Hypothalamus (tissue), 51 donors: ENCODE measurements at regions not wholly inside any gene's neighbourhood (a gene's known extent, or its start where the extent isn't known, plus 50 kb on each side); places are given as distances from the start of the nearest gene placed in this dataset.
"Not testable (repeated sequence)": the region's sequence is repeated elsewhere in the genome, so short reads cannot be mapped to it uniquely, and the experiment has no call there.

Source experiments
- DNase-seq, 51 donors: peaks; one replicate each; lab custom pipeline; 2025; lab: John Stamatoyannopoulos, UW

DNA sequence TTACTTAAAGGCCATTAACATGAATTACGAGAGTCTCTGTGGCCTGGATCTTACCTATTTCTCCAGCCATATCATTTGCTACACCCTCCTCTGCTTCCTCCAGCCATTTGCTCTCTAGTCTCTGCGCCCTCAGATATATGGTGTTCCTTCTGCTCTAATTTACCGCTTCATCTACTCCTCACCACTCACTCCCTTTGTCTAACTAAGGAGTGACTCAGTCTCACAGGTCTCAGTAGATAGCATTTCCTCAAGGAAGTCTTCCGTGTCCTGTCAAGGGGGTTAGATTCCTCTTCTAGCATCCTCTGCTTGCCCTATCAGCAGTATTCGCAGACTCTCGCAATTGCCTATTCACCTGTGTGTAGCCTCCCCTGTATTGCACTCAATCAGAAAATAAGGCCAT lies 892.1 kb upstream of the INTU start:
- no peak for DNase-seq

DNA sequence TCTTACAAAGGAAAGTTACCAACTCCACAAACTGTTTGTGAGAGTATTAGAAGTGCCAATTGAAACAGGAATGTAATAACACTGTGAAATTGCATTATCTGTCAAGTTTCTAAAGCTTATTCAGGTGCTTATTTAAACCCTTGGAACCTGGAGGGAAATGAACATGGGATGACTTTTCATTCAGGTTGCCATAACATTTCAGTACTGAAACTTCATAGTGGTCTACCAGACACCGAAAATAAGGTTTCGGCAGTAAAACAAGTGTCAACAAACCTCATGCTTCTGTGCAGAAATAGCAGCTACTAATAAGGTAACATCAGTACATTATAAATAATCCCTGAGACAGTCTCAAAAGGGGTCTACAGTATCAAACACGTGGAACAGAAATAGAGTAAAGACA lies 890.7 kb upstream of the INTU start:
- DNase-seq: no peak

DNA sequence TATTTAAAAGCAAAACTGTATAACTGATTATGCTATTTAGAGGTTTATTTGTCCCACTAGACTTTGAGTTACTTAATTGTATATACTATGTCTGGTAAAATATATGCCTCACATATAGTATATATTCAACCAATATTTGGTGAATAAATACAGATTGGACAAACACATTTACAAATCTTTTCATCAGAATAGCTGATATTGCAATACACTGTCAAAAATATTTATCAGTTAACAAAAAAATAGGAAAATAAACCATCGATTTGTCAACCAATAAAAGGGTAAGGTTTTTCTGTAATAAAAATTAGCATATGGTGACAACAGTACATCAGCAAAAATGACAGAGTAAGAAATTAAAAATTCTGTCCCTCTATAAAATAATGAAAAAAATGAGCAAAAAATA lies 889.9 kb upstream of the INTU start:
- no peak for DNase-seq

DNA sequence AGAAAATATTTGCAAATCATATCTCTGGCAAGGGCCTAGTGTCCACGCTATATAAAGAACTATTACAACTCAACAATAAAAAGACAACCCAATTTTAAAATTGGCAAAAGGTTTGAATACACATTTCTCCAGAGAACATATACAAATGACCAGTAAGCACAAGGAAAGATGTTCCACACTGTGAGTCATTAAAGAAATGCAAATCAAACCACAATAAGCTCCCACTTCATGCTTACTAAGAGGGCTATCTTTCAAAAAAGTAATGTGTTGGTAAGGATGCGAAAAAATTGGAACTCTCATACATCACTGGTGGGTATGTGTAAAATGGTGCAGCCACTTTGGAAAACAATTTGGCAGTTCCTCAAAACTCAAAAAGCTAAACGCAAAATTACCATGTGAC lies 884.0 kb upstream of the INTU start:
- DNase-seq: no peak

DNA sequence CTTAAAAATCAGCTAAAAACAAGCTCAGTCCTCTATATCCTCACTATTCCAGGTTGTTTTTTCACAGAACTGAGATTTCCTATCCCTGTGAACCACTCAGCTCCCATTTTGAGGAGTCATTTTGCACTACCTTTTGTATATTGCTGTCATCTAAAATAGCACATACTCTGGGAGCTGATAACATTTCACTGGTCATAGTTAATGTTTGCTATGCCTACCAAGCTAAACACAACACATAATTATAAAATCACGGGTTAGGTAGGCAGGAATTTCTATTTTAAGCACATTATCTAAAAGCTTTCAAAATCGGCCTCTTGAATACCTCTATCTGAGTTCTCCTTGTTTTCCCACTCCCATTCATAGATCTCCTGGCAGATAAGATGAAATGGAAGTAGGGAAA lies 882.0 kb upstream of the INTU start:
- no peak for DNase-seq

DNA sequence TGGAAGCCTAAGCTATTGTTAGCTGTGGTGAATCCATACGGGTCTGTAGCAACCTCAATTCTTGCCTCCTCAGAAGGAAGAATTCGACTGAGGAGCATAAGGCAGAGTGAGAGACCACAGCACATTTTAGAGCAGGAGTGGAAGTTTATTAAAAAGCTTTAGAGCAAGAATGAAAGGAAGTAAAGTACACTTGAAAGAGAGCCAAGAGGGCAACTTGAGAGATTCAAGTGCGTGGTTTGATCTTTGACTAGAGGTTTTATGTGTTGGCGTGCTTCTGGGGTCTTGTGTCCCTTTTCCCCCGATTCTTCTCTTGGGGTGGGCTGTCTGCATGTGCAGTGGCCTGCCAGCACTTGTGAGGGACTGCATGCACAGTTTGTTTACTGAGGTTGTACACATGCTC lies 880.6 kb upstream of the INTU start:
- no peak for DNase-seq

DNA sequence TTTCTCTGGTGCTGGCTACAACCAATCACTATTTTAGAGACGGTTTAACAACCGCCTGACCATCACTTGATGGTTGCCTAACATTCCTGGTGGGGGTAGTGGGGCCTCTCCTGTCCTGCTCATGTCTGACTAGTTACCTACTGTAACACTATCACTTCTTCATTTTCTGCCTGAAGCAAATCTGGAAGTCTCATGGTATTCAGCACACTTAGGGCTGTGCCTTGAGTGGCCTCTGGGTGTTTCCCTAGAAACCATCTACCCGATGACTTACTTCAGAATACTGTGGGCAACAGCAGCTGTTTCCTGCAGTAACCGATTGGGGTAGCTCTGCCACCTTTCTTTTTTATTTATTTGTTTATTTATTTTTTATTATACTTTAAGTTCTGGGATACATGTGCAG lies 880.1 kb upstream of the INTU start:
- DNase-seq: no peak

DNA sequence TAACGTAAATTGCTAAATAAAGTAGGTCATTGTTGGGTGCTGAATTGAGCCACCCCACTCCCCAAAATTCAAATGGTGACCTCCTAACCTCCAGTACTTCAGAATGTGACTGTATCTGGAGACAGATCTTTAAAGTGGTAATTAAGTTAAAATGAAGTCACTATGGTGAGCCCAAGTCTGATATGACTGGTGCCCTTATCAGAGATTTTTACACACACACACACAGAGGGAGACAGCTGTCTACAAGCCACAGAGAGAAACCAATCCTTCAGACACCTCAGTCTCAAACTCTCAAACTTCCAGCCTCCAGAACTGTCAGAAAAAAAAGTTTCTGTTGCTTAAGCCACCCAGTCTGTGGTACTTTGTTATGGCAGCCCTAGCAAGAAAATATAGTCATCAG lies 879.2 kb upstream of the INTU start:
- no peak for DNase-seq

DNA sequence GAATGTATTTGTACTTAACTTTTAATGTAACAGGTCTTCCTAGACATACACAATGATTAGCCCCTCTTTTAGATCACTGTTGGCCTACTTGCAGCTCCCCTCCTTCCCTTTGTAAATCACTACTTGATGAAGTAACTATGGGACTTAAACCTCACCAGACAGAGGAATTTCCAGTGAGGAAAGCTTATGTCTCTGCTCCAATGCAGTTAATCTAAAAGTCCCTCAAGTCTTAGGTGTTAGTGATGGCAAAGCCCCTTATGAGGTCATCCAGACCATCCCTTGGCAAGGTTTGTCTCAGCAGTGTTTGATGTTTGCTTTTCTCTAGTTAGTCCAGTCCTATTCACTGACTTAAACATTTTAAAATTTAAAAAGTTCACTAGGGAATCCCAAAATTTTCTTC lies 877.3 kb upstream of the INTU start:
- DNase-seq: no peak

DNA sequence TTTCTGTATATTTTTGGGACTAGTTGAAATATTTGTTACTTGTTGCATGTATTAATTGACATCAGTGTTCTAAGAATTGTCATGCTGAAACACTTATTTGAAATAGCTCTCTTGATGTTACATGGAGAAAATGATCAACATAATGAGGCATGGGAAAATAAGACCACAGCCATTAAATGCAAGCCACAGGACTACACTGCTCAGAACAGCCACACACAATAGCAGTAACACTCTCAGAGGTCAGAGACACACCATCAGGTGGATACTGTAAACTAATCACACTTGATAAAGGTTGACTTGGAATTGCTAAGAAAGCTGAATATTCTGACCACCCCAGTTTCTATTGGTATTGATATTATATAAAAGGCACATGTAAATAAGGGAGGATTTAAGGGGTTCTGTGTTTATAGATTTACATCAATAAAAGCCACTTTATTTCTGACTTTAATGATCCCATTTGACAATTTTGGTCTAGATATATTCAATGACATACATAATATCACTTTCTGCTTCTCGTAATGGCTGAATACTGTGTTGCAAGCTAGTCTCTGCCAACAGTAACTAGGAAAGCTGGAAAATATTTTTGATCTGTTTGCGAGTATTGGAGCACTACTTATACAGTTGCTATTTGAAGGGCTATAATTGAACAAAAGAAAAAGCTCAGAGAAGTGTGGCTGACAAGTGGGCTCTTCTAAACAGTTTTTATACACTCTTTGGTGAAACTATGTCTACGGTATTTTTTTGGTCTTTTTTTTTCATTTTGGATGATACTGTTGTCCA lies 876.5 kb upstream of the INTU start:
- no peak for DNase-seq

DNA sequence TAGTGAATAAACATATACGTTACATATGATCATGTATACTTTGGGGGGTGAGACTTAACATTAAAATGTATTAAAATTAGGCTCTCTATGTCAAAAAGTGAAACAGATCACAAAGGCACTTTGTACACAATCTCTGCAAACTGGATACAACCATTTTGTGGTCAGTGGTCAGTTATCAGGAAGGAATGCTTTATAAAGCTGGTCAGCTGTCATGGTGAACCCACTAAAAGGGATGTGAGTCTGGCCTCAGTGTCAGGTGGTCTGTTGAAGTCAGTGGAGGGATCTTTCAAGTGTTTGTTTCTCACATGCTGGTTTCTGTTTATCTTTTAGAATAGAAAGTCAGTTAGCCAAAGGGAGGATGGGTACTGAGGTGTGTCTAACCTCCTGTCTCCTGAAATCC lies 875.5 kb upstream of the INTU start:
- no peak for DNase-seq

DNA sequence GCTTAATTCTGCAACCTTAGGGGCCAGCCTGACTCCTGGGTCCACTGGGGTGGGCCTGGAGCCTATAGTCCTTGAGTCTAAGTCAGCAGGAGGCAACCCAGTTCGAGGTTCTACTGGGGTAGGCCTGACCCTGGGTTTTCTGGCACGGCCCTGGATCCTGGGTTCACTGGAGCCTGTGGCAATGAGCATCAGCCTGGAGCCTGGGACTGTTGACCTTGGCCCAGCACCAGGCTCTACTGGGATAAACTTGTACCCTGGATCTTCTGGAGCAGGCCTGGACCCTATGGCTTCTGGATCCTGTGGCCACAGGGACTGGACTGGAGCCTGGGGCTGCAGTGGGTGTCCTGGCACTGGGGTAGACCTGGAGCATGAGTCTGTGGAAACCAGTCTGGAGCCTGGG lies 874.3 kb upstream of the INTU start:
- DNase-seq: no peak

DNA sequence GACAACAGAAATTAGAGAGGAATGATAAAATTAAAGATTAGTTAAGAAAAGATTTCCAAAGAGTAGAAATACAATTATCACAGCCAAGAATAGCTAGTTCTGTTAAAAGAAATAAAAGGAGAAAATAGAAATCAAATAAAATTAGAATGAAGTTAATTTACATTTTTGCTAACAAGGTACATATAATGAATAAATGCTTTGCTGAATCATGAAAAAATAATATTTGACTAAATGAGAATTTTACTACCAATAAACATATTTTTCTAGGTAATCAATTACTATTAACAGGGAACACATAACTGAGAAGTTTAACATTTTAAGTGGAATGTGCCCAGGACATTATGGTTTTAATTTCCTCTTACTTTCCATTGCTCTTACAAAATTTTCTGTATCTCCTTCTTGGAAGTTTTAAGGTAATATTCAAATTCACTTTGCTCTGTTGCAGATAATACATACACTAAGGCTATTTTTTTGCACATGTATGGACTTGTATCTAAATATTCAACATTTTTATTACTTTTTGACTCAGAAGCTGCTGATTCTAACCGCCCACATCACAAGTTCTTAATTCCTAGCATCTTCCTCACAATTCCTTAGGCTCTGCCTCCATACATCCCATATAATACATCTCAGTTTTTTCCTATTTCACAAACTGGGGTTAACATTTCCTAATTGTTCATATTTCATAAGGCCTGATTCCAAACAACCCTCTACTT lies 870.7 kb upstream of the INTU start:
- DNase-seq: no peak

DNA sequence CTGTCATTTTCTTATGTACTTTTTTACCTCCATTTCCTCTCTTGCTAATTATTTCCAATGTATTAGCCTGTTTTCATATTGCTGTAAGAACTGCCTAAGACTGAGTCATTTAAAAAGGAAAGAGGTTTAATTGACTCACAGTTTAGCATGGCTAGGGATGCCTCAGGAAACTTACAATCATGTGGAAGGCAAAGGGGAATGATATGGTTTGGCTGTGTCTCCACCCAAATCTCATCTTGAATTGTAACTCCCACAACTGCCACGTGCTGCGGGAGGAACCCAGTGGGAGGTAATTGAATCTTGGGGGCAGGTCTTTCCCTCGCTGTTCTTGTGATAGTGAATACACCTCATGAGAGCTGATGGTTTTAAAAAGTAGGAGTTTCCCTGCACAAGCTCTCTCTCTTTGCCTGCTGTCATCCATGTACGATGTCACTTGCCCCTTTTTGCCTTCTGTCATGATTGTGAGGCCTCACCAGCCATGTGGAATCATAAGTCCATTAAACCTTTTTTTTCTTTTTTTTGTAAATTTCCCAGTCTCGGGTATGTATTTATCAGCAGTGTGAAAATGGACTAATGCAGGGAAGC lies 870.0 kb upstream of the INTU start:
- no peak for DNase-seq

DNA sequence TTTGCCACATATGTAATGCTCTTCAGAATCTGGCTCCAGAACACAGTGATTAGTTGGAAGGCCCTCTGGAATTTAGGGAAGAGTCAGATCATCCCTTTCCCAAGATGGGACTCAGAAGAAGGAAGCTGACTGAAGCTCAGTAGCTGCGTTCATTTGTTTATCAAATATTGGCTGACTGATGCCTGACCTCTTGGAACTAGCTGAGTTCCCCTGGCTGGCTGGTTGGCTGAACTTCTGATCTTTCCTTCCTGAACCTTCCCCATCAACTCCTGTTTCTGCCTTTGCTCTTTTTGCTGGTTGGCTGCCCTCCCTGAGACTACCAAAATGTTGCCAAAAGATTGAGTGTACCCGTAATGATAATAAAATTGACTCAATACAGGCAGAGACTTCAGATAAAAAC lies 866.5 kb upstream of the INTU start:
- no peak for DNase-seq

DNA sequence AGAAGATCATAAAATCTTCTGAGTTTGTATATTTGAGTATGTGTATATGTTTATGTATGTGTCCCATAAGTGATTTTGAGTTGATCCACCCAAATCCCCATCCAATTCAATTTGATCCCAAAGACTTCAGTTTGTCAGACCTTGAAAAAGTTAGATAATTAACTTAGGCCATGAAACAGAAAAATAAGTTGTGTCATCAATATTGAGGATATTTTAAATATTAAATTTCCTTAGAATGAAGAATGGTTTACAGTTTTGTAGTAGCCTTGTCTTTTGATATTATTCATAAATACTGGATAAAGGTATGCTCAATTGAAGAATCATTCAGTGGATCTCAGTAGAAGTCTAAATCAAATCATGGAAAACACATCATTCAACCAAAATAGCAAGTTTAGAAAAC lies 864.4 kb upstream of the INTU start:
- no peak for DNase-seq

DNA sequence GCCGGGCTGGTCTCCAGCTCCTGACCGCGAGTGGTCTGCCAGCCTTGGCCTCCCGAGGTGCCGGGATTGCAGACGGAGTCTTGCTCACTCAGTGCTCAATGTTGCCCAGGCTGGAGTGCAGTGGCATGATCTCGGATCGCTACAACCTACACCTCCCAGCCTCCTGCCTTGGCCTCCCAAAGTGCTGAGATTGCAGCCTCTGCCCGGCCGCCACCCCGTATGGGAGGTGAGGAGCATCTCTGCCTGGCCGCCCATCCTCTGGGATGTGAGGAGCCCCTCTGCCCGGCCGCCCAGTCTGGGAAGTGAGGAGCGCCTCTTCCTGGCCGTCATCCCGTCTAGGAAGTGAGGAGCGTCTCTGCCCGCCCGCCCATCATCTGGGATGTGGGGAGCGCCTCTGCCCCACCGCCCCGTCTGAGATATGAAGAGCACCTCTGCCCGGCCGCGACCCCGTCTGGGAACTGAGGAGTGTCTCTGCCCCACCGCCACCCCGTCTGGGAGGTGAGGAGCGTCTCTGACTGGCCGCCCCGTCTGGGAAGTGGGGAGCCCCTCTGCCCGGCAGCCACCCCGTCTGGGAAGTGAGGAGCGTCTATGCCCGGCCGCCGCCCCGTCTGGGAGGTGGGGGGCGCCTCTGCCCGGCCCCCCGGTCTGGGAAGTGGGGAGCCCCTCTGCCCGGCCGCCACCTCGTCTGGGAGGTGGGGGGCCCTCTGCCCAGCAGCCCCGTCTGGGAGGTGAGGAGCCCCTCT lies 861.8 kb upstream of the INTU start:
- not testable (repeated sequence) for DNase-seq

DNA sequence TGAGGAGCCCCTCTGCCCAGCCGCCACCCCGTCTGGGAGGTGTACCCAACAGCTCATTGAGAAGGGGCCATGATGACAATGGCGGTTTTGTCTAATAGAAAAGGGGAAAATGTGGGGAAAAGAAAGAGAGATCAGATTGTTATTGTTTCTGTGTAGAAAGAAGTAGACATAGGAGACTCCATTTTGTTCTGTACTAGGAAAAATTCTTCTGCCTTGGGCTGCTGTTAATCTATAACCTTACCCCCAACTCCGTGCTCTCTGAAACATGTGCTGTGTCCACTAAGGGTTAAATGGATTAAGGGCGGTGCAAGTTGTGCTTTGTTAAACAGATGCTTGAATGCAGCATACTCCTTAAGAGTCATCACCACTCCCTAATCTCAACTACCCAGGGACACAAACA lies 861.1 kb upstream of the INTU start:
- DNase-seq: not testable (repeated sequence)

DNA sequence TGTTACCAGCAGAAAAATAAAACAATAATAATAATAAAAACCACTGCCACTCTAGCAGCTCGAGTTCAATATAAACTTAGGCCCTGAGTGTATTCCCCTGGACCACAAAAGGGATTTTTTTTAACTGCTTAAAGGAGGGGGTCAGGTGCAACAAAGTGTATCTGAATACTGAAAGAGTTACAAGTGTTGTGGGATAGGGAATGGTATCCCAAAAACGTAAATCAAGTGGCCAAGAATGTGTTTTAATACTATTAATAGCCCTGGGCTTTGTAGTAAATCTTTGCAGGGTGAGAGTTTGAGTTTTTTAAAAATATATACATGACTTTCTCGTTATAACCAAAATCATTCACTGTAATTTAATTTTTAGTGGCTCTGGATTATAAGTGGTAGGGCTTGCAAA lies 860.1 kb upstream of the INTU start:
- no peak for DNase-seq

DNA sequence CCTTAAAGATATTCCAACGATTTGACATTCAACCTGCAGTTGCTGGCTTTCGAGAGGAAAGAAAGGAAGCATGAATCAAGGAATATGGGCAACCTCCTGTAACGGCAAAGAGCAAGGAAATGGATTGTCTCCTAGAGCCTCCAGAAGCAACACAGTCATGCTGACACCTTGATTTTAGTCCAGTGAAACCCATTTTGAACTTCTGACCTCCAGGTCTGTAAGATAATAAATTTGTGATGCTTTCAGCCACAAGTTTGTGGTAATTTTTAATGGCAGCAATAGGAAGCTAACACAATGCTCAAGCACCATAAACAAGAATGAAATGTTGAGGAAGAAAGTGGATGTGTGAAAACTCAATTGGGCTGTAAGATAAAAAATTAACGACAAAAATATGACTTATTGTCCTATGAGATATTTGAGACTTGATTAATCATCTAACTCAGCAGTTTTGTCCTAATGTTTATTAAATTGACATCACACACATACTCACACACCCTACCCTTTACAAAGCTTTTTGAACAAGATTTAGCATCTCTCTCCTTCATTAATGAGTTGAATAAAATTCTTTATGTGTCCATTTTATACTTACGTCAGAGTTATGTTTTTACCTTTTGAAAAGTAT lies 857.2 kb upstream of the INTU start:
- no peak for DNase-seq

DNA sequence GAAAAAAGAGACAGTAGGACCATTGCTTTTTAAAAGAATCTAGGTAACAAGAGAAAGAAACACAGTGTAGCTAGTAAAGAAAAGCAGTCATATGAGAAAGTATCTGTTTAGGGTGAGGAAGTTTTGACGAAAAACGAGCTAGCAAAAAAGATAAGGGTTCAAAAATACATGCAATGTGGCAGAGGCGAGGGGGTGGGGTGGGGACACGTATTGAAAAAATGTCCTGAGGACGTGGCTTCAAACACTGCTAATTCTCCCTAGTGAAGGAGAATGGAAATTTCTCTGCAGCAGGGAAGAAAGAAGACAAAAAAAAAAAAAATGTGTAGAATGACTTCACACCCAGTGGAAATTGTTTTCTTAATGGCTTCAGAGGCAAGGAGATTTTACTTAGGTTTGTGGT lies 856.4 kb upstream of the INTU start:
- DNase-seq: no peak
